Activated naive CD4-positive, alpha-beta T cell treated with Interleukin-2 at 50 U/mL for 16 hours (primary cell): ENCODE measurements at regions not wholly inside any gene's neighbourhood (a gene's known extent, or its start where the extent isn't known, plus 50 kb on each side); places are given as distances from the start of the nearest gene placed in this dataset.

ENCODE experiments used
- DNase-seq: peaks from one replicate; pipeline ENCODE4 v3.0.0-alpha.2; 2020

- no peak for DNase-seq
Measured at GRCh38 chr21:38743772-38744529, 61.8 kb upstream of the ETS2 start.

- no peak for DNase-seq
Measured at GRCh38 chr21:38744861-38745260, 60.9 kb upstream of the ETS2 start.

GRCh38 chr21:38747810-38748209 is 57.9 kb upstream of the ETS2 start:
- DNase-seq = no peak

GRCh38 chr21:38751379-38752050 is 54.2 kb upstream of the ETS2 start:
- DNase-seq = no peak

- no peak for DNase-seq
Measured at GRCh38 chr21:38752051-38752505, 53.7 kb upstream of the ETS2 start.

GRCh38 chr21:38753114-38753513 is 52.6 kb upstream of the ETS2 start:
- DNase-seq = no peak

- no peak for DNase-seq
Measured at GRCh38 chr21:38753557-38753971, 52.2 kb upstream of the ETS2 start.
